LNCAP (cell line): ENCODE measurements at regions not wholly inside any gene's neighbourhood (a gene's known extent, or its start where the extent isn't known, plus 50 kb on each side); places are given as distances from the start of the nearest gene placed in this dataset.

ENCODE experiments used
- TF ChIP-seq, protein P1 (sequence below): fragments of 450-650 bp; IDR thresholded peaks from 2 replicates; pipeline ENCODE4 v1.5.1; 2017; ENCODE audit warnings: mild to moderate bottlenecking

DNA sequence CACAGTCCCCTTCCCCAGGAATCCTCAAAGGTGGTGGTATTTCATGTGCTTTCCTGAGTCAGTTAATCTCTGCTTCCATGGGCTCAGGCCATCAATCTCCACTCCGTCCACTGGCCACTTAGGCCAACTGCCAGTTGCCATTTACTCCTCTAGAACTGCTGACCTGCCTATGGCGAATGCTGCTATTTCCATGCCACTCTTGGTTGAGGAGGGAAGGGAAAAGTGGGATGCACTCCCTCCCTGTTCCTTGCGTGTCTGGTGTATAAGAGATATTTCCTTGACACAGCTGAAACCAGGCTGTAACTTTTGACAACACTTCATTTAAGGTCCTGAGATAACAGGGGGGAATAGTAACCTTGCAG, 261.5 kb downstream of the MREG start:
- TF ChIP-seq, protein P1, sequence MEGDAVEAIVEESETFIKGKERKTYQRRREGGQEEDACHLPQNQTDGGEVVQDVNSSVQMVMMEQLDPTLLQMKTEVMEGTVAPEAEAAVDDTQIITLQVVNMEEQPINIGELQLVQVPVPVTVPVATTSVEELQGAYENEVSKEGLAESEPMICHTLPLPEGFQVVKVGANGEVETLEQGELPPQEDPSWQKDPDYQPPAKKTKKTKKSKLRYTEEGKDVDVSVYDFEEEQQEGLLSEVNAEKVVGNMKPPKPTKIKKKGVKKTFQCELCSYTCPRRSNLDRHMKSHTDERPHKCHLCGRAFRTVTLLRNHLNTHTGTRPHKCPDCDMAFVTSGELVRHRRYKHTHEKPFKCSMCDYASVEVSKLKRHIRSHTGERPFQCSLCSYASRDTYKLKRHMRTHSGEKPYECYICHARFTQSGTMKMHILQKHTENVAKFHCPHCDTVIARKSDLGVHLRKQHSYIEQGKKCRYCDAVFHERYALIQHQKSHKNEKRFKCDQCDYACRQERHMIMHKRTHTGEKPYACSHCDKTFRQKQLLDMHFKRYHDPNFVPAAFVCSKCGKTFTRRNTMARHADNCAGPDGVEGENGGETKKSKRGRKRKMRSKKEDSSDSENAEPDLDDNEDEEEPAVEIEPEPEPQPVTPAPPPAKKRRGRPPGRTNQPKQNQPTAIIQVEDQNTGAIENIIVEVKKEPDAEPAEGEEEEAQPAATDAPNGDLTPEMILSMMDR = no peak

DNA sequence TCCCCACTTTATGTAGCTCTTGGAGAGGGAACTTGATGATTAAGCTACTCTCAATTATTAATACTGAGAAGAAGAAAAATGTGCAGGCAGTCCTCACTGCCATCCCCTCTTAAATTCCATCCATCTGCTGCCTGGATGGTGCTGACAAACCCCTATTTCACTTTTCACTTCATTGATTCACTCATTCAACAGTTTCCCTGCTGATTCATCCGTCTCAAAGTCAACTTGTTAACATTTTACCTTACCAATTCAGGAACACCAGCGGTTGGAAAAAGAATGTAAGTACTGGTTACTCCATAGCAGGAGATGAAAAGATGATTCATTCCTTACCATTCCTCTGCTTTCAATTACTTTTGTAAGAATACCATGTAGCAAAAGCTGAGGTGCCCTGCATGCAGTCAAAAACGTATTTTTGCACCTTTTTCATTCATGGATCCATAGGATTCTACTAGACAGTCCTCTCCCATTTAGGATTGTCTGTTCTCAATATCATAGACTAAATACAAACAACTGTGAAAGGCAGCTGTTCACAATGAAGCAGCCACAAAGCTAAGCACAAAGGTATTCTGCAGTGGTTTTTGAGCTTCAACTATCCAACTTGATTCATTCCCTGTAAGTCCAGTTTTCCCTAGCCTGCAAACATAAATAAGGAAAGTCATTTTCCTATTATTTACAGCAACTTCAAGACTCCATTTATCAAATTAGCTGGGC, 262.0 kb downstream of the MREG start:
- TF ChIP-seq, protein P1 = no peak

DNA sequence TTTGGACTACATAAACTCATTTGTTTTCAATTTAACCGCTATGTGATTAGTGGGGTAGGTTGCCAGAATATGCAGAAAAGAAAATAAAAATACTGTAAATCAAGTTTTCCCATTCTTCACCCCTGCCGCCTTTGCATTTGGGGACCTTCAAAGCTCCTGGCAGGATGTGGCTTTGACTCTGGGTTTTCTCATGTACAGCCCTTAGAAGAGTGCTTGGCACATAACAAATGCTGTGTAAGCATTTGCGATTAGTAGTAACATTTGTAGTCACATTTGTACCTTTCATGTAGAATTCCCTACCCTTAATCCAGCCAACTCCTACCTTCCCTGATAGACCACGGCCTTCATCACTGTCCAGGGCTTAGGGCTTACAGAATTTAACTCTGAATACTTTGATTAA, 262.6 kb downstream of the MREG start:
- TF ChIP-seq, protein P1 = no peak

DNA sequence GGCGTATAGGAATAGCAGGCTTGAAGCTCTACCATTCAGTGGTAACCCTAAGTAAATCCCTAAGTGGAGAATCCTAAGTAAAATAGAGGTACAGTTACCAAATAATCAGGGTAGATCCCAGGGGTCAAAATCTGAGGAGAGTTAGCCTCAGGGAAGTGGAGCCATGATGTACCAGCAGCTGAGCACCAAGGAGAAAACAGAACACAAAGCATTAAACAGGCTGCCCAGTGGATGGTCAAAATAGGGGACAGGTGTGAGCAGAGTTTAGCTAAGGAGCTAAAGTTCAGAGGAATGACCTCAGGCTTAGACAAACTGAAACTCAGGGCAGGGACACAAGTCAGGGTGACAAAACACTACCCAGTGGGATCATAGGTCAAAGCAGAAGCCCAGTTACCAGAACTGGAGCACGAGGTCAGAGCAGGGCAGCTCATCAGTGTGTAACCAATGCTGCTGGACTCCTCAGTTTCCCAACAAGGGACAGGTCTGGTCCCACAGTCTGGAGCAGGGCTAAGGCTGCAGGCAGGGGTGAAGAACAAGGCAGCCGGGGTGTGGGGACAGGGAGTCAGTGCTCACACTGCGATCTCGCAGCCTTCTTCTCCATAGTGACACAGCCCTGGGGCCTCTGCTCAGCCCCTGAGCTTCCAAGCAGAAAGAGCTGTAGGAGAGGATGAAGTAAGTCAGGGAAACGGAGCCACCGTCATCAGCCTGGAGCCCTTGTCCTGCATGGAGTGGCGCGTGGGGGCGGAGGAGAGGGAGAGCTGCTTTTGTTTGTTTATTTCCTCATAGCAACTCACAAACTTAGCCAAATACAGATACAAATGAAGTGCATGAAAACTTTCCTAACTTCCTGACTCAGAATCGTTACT, 264.0 kb downstream of the MREG start:
- TF ChIP-seq, protein P1 = no peak

DNA sequence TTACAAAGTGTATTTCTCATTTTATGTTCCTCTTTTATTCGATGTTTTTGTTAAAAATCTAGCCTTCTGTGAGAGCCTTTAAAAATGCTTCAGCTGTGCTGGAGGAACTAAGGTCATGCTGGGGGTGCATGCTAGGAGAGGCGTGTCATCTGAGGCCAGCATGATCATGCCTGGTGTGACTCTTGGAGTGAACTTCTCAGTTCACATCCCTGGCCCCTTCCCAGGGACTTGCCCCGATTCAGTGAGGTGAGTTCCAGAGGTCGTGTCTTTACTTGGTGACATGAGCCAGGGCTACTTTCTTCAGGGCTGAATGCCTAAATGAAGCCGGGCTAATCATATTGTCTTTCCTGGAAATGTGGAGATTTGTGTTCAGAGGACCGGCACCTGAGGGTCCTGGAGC, 264.9 kb downstream of the MREG start:
- TF ChIP-seq, protein P1 = no peak

DNA sequence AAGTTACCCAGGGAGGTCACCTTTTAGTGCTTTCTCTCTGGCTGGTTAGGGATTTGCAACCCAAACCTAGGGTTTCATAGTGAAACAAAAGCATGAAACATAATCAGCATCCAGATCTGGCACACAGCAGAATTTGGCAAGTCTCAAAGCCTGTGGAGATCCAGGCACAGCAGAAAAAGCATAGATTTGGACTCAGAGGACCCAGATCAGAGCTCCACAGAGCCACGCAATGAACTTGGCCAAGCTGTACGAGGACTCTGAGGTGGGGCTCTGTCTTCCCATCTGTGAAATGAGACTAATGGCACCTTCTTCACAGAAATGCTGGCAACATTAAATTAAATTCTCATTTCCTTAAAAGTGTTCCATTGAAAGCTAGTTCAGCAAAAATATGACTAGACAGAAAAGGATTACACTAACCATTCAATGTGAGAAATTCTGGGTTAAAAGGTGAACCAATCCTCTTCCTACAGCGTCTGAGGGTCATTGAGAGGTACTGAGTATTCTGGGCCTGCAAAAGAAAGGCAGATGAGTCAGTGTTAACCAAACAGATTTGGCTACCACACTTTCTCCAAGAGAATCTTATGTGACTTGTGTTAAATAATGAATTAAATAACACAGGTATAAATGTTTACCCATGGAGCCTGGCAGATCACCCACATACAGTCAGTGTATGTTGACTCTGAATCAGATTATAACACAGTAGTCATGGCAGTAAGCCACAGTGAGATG, 266.3 kb downstream of the MREG start:
- TF ChIP-seq, protein P1 = no peak

DNA sequence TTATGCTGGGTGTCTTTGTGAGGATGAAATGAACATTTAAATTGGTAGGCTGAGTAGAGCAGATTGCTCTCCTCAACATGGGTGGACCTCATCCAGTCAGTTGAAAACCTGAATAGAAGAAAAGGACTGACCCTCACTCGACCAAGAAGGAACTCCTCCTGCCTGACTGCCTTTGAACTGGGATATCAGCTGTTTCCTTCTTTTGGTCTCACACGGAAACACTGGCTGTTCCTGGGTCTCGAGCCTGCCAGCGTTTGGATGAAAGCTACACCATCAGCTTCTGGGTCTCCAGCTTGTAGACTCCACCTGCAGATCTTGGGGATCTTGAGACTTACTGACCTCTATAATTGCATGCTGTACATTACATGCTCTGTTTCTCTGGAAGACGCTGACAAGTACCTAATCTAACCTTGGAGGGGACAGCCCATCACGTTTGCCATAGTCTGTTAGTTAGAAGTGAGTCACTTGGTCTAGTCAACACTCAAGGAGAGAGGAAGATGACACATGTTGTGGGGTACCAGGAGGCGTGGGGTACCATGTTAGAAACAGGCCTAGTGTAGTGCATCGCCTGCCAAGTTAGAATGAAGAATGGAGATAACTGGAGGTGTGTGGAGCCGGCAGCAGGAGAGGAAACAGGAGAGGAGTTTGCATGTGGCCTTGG, 267.0 kb downstream of the MREG start:
- TF ChIP-seq, protein P1 = no peak
